PC-9 (cell line): ENCODE measurements at regions not wholly inside any gene's neighbourhood (a gene's known extent, or its start where the extent isn't known, plus 50 kb on each side); places are given as distances from the start of the nearest gene placed in this dataset.

ENCODE experiments used
- CTCF ChIP-seq: fragments of 200-600 bp; sonication (generic); conservative IDR thresholded peaks from 2 replicates; pipeline ENCODE4 v1.6.1; 2017; ENCODE audit warnings: mixed run types, antibody characterized with exemption, mild to moderate bottlenecking, moderate library complexity
- EZH2 ChIP-seq: fragments of 200-600 bp; sonication (generic); IDR thresholded peaks from 2 replicates; pipeline ENCODE4 v1.8.0; 2017; ENCODE audit warnings: antibody characterized with exemption, low read depth

DNA sequence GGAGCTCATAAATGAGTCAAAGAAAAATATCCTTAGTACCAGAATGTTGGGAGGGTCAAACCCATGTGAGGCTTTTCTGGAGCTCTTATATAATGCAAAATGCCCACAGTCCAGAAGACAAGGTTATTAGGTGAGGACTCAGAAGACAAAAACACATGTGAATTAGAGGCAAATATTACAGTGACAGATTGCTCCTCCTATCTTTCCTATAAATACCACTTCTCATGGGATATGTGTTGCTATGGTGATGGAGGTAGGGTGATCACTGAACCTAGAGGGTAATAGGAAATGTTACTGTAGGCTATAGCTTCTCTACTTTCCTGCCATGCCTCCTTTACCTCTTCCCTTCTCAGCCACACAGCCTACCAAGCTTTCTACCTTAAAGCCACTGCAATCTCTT is 264.6 kb downstream of the SEC61B start:
- no peak for TF ChIP-seq CTCF
- no peak for TF ChIP-seq EZH2
